Activated CD4-positive, alpha-beta T cell treated with anti-CD3 and anti-CD28 coated beads, Interleukin-10, Interleukin-2, amounts not matched to agents 100 ng/mL and 50 ng/mL, durations not matched to agents 16 hours and 8 hours (primary cell): ENCODE measurements at regions not wholly inside any gene's neighbourhood (a gene's known extent, or its start where the extent isn't known, plus 50 kb on each side); places are given as distances from the start of the nearest gene placed in this dataset.

ENCODE experiments used
- DNase-seq: peaks from one replicate; pipeline ENCODE4 v3.0.0-alpha.2; 2020

DNA sequence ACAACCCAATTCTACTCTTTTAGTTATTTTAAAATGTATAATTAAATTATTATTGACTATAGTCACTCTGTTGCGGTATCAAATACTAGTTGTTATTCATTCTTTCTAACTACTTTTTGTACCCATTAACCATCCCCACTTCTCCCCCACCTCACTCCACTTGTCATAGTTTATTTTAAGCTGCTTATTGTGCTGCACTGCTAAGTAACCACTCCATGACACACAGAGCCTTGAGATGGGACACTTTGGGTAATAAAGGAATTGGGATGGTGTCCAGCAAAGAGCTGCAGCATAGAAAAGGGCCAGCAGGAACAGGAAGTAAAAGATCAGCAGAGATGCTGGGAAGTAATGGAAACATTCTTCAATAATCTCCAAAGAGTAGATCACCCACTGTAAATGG, 123.0 kb downstream of the RPS29 start:
- DNase-seq, result no peak

DNA sequence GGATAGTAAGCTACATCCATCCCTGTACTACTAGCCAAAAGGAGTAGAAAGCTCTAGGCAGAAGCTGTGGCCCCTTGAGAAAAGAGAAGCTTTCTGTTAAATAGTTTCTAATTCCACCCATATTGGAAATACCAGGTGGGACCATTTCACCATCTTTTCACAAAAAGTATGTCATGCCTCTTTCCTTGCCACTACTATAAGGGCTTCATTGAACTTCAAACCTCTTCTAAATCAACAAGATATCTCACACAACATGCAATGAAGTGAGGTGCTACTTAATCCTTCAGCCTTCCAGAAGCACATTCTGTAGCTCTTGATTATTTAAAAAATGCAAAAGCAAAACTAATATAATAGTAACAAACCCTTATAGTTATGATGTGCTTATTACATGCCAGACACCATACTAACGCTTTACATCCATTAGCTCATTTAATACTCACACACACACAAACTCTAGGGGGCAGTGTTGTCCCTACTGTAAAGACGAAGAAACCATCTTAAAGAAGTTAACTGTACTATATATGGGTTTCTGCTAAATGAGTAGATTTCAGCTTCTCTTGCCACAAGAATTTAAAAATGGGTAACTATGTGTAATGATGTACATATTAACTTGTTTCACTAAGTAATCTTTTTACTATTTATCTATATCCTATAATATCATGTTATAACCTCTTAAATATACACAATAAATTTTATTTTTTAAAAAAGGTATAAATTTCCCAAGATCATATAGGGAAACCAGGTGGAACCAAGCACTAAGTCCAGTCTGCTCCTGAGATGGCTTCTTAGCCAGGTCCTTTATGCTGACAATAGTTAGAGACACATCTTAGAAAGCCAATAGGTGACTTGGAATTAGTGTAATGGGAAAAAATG, 124.4 kb downstream of the RPS29 start:
- DNase-seq, result peak; percentile 77

DNA sequence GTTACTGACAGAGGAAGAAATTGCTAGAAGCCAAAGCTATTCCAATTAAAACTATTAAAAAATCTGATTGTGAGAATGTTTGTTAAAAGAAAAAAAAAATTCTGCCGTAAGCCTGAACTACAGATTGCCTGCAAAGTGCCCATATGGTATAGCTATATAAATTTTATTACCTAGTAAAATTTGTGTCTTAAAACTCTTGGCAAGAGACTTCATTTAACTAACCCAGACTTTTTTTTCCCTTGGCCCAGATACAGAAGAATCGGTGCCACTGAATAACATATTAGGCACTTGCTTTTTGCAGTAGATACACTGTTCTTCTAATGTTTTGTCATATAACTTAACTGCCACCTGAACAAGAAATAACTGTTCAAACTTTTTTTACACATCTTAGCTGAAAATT, 125.5 kb downstream of the RPS29 start:
- DNase-seq, result no peak

DNA sequence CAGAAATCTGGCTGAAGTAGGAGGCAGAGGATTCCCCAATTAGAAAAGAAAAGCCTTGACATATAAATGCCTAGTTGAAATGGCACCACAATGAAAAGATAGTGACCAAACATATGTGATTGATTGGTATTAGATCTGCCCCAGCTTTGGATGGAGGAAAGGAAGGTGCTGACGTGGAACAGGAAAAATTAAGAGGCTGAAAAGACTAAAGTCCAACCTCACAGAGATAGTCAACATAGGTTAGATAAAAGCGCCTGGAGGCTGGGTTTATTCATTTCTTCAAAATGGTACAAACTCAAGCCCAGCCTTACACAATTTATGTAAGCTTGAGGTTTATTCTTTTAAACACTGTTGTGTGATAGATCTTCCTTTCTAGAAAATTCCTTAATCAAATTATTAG, 129.6 kb downstream of the RPS29 start:
- DNase-seq, result no peak

DNA sequence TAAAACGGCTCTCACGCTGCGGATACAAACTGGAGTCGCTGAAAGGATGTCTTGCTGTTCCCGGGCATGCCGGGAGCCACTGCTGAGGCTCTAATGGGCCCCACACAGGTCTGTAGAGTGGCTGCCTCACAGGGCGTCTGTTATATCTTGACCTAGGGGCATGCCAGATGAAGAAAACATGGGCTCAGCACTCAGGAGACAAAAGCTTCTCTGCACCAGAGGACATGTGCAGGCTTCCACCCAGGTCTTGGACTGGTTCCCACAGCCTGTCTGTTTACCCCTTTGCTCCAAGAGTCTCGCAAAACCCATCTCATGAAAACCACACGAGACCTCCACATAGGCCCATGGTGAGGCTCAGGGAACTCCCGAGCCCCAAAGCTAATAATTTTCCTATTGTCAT, 134.2 kb downstream of the RPS29 start:
- DNase-seq, result no peak

DNA sequence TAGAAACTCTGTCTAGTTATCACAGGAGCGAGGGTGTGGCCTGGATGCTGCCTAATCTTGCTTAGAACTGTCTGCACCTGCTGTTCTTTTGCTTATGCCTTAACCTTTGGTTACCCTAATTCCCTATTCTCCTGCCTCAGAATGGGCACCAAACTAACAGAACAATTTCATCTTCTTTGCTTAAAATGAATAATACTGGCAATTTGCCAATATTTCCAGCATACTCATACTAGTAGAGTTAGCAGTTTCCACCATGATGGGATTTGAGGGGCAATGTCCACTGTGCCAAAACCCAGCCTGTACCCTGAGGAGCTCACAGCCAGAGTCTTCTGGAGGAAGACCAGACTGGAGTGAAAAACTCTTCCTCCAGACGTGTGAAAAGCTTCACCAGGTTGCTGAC, 136.4 kb downstream of the RPS29 start:
- no peak for DNase-seq

DNA sequence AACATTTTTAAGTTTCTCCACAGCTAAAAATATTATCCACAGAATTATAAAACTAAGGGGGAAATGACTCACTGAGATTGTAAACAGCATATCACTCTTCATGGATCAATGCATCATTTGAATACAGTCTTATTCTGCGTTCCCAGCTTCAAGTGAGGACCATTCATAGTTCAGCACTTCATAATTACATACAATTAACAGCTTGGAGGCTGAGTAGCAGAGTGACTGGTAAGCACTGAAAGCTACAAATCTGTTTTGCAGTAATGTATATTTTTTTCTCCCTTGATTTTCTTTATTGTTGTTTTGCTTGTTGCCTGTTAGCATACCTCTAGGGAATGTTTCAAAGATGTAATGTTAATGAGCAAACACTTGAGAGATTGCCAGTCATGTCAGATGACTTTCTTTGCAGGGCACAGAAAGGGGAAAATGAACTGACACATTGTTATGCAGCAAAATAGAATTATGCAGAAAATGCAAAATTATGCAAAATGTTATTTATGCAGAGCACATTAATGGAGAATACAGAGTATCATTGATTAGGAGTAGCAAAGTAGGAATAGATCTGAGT, 138.6 kb downstream of the RPS29 start:
- no peak for DNase-seq

DNA sequence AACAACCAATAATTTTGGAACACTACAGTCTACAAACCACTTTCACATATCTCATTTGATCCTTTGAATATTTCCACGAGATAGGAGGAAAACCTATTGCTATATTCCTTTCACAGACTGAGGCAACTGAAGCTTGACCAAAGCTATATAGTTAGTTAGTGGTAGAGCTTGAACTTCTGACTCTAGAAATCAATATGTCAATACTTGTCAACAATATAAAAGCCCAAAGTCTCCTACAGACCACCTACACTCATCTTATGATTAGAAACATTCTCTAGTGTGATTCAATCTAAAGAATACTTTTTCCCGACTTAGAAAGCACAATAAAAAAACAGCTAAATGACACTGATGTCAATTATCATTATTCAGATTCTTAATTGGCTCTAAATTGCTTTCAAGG, 139.4 kb downstream of the RPS29 start:
- no peak for DNase-seq

DNA sequence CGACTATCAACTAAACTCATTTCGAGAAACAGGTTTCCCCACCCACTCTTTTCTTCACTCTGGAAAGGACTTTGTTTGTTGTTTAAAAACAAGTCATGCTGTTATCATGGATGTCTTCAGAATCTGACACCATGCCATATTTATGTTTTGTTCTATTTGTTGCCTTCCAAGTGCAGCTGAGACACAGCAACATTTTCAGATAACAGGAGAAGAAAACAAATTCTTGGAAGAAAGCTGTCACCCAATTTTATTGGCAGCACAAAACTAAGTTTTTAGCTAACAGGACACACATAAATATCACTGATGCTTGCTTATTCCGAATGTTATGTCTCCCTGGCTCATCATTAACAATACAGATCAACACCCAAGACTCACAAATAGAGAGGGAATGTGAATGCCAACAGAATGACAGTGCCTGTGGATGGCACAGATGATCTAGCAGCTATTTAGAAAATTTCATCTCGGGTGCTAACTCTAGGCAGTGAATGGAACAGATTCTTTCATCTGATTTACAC, 147.9 kb downstream of the RPS29 start:
- no peak for DNase-seq

DNA sequence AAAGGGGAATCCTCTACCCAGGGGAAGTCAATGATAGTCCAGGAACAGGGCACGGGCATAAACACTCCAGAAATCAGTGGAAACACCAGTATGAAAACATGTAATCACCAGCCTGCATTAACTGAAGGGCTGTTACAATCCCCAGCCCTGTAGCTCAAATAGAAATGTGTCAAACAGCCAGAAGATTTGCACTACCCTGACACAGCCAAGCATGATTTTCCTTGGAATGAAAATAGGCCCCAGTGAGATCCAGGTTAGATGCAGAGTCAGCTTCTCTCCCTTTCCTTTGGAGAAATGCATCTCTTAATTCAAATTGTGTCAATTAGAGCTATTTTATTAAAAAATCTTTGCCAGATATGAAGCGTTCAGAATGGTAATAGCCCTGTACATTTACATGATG, 158.1 kb downstream of the RPS29 start:
- no peak for DNase-seq

DNA sequence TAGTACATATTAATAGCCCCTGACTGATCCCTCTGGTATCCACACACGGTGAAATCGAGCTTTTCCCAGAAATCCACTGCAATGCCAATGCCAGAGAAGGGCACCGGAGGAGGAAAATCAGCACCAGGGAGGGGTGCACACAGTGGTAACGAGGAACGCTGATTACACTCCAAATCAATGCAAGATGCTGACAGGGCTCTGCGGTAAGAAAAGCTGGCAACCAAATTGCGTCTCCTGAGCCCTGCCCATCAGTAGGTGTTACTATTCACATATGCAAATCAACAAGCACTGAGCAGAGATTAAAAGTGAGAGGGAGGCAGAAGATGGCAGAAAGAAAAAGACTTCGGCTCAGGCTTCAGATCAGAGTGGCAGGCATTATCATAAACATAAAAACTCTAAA, 159.1 kb downstream of the RPS29 start:
- no peak for DNase-seq

DNA sequence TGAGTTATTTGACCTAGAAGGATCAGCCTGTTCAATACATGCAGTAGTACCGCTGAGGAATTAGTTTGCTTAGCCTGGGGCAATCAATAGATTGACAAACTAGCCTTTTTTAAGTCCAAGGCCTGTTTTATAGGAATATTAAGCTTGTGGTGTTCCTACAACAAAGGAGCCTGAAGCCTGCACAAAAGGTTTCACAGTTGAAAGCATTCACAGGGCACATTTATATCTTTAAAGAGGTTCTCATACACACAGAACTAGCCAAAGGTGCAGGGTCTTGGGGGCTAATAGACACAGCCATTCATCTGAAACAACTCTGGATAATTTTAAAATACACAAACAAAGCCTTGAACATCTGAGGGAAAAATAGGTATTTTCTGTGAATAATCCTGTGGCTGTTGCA, 160.3 kb downstream of the RPS29 start:
- DNase-seq, result no peak

DNA sequence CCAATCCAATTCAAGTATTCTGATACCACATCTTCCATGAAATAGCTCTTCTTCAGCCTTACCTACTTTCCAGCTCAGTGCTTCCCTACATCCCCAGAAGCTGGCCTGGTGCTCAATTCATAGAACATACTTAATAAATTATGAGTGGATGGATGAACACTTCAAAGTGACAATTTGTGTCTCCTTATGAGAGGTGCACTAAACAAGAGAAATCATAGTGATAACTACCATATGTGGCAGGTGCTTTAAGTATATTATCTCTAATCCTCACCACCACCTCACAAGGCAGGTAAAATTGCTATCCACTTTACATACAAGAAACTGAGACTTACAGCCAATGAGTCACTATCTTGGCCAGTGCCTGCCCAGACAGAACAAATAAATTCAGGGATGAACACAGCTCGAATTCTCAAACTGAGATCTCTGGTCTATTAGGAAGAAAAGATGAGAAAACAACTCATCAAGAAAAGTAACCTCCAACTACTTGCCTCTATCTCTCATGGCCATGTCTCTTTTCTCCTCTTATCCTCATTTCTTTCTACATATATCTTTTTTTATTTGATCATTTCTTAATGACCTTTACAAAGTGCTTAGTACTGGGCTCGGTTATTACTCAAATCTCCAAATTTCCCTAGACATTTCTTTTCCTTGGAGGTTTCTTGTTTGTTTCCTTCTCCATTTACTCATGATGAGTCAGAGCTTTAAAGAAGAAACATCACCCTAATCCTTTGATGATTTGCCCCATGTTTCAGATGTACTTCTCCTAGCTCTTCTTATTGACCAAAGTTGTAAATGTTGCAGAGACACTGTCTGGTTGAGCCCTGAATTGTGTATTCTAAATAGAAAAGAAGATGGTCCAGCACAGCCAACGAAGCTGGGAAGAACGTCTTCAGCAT, 161.5 kb downstream of the RPS29 start:
- no peak for DNase-seq

DNA sequence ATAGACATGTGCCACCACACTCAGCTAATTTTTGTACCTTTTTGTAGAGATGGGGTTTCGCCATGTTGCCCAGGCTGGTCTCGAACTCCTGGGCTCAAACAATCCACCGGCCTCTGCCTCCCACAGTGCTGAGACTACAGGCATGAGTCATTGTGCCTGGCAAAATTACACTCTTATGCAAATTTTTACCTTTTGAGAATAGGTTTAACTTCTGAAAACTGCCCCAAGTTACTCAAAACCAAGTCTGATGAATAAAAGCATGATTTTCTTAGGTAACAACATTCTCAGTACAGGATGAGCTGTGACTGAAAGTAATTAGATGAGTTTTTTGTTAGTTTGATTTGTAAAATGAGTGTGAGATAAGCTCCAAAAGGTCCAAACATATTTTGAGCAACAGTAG, 166.0 kb downstream of the RPS29 start:
- peak; percentile 61 for DNase-seq

DNA sequence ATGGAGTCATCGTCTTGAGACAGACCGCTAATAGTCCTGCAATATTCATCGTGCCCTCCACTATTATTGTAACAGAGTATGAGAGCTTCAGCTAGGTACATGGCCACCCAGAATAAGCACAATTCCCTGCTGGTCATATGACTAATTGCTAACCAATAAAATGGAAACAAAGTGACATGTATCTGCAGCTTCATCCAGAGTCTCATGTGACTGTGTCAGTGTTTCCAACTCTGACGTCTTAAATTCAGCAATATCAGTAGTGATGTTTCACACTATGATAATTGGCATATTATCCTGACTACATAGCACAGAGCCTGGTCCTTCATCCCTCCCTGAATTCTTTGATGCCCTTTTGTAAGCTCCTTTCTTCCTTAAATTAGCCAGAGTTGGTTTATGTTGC, 167.4 kb downstream of the RPS29 start:
- DNase-seq, result peak; percentile 7

DNA sequence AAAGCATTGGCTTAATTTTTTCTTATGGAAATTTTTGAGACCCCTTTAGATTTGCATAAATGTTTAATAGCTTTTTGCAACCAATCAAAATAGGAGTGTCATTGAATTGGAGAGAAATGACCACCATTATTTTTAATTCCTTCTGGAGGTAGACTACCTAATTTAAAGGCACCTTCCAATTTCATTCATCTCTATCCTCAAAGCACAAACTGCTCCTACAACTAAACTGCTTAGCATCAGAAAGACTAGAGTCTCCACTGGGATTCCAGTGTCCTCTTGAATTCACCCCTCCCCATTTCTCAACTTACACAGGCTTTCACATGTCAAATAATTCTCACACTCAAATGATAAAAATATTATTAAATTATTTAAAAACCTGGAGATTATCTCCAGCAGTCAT, 168.4 kb downstream of the RPS29 start:
- DNase-seq, result no peak

DNA sequence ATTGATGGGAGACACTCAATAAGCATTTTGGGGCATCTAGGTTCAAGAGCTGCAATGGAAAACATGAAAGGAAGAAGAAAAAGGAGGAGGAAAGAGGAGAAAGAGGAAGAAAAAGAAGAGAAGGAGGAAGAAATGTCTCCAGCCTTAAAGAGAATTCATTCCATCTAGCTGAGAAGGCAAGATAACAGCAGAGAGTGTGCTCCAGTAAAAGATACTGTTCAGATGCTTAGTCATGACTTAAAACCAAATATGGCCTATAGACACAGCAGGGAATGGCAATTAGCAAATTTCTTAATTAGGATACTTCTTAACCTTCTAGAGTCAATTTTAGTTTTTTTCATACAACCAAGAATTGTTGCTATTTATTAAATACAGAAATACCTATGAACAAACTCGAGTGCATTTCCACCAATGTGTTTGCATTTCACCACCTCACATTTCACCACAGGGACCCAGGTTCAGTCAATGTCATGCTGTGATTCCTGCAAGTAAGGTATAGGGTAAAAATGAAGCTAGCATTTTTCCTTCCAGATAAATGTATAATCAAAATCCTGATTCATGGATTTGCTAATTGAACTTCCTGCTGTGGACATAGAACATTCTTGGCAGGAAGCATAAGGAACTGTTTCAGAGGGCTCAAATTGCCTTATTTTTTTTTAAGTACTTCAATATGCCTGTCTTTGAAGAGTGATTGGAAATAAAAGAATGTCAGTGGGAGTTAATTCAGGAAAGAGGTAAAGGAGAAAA, 177.8 kb downstream of the RPS29 start:
- no peak for DNase-seq

DNA sequence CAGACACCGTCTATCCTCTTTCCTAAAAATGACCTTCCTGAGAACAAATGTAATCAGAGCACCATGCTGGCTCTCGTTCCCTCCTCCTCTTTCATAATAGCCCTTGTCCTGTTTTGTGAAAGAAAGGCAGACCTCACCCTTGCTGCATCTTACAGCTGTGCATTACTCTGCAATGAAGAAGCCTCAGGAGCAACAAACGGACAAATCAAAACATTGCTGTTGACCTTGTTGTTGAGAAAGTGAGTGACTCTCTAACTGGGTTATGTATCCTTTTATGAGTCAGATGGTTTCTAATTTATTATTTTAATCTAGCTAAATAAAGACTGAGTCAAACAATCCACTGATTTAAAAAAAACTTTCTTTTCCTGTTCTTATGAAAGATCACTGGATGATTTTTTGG, 180.9 kb downstream of the RPS29 start:
- peak; percentile 38 for DNase-seq

DNA sequence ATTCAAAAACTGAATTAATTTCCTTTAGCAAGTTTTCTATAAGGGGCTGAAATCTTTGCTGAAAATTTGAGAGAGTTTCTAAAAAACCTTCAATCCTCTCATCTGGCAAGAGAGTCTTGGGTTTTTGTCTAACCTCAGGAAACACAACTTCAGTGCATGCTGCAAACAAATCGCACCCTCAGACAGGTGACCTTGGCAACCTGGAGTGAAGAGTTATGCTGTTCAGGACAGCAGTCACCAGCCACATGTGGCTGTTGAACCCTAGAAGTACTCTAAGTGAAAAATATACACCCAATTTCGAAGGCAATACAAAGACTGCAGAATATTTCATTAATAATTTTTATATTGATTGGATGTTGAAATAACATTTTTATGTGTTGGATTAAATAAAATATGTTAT, 184.8 kb downstream of the RPS29 start:
- no peak for DNase-seq

DNA sequence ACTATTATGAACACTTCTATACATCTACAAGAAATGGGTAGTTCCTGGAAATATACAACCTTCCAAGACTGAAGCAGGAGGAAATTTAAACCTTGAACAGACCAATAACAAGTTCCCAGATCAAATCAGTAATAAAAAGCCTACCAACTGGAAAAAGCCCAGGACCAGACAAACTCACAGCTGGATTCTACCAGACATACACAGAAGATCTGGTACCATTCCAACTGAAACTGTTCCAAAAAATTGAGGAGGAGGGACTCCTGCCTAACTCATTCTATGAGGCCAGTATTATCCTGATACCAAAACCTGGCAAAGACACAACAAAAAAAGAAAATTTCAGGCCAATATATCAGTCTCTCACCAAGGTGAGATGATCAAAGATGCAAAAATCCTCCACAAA, 189.4 kb downstream of the RPS29 start:
- no peak for DNase-seq

DNA sequence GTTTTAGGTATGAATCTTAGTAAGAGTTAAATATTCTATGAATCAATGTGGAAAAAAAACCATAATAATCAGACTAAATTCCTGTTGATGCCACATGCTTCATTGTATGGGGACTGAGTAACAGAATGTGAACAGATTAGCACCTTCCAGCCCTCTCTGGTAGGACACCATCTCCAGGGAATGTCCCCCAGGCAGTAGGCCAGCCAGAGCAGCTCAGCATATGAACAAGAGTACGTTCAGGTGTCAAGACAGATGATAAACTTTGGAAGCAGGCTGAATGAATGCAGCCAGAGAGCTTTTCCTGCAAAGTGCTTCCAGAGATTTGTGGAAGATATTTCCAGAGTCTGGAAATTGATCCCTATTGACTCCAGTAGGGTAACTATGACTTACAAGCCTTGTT, 204.4 kb downstream of the RPS29 start:
- no peak for DNase-seq

DNA sequence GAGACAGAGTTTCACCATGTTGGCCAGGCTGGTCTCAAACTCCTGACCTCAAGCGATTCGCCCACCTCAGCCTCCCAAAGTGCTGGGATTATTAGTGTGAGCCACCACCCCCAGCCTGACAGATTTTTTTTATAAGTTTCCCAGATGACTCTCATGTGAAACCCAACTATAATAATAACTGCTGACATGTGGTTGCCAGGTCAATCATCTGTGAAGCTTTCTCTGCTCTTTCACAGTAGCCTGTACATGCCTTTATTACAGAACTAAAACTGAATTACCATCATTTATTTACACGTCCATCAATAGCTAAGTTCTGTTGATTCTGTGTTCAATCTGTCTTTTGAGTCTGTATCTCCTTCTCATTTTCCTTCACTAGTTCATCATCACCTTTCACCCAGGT, 218.5 kb downstream of the RPS29 start:
- no peak for DNase-seq

DNA sequence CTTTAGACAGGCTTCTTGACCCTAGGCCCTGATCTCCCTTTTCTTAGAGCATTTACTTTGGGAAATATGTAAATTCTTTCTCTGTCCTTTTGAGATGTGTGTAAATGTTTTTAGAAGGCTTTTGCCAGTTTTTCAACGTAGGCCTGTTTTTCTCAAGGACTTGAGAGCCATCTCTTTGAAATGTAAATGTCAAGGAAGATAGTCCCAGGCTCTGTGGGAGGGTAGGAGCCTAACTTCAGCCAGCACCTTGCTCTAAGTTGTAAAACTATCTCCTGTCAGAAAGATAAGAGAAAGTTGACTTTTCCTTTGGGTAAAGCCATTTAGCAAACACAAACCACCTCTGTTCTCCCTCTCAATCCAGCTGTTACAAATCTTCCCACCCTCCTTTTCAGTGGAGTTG, 219.8 kb downstream of the RPS29 start:
- no peak for DNase-seq
